Esophagus muscularis mucosa (tissue), 3 donors: ENCODE measurements at regions not wholly inside any gene's neighbourhood (a gene's known extent, or its start where the extent isn't known, plus 50 kb on each side); places are given as distances from the start of the nearest gene placed in this dataset.

Experiments used
- CTCF ChIP-seq, 3 experiments: fragments of 200-600 bp in 2 of 3; fragments of 450-650 bp in 1 of 3; sonication (generic) in 2 of 3; IDR thresholded peaks; one replicate each; pipeline ENCODE4 v1.5.1; 2017 to 2019; ENCODE audit warnings: antibody characterized with exemption in 3 of 3, mild to moderate bottlenecking in 2 of 3, moderate library complexity in 1 of 3
- POLR2A ChIP-seq: fragments of 450-650 bp; IDR thresholded peaks from one replicate; pipeline ENCODE4 v1.6.1; 2017; ENCODE audit warnings: antibody characterized with exemption, moderate library complexity, mild to moderate bottlenecking, low read depth

GRCh38 chr20:62586799-62587198 lies 55.5 kb upstream of the SLCO4A1 start:
- TF ChIP-seq POLR2A (no peak), CTCF (IDR thresholded peaks at IDR 0.05) (no peak)
